22Rv1 (cell line): ENCODE measurements at regions not wholly inside any gene's neighbourhood (a gene's known extent, or its start where the extent isn't known, plus 50 kb on each side); places are given as distances from the start of the nearest gene placed in this dataset.
"Not testable (repeated sequence)": the region's sequence is repeated elsewhere in the genome, so short reads cannot be mapped to it uniquely, and the experiment has no call there.

ENCODE experiments used
- H3K27ac ChIP-seq: fragments of 450-650 bp; 2 replicates; pipeline ENCODE4 v1.5.1; 2017
- ZFX ChIP-seq: fragments of 450-650 bp; IDR thresholded peaks from 2 replicates; pipeline ENCODE4 v1.6.1; 2017; ENCODE audit warnings: antibody characterized with exemption, borderline replicate concordance
- TF ChIP-seq, protein P1 (sequence below): fragments of 450-650 bp; IDR thresholded peaks from 2 replicates; pipeline ENCODE4 v1.5.1; 2017; ENCODE audit warnings: mild to moderate bottlenecking

- no peak for TF ChIP-seq ZFX
- TF ChIP-seq, protein P1, sequence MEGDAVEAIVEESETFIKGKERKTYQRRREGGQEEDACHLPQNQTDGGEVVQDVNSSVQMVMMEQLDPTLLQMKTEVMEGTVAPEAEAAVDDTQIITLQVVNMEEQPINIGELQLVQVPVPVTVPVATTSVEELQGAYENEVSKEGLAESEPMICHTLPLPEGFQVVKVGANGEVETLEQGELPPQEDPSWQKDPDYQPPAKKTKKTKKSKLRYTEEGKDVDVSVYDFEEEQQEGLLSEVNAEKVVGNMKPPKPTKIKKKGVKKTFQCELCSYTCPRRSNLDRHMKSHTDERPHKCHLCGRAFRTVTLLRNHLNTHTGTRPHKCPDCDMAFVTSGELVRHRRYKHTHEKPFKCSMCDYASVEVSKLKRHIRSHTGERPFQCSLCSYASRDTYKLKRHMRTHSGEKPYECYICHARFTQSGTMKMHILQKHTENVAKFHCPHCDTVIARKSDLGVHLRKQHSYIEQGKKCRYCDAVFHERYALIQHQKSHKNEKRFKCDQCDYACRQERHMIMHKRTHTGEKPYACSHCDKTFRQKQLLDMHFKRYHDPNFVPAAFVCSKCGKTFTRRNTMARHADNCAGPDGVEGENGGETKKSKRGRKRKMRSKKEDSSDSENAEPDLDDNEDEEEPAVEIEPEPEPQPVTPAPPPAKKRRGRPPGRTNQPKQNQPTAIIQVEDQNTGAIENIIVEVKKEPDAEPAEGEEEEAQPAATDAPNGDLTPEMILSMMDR: no peak
- H3K27ac ChIP-seq: no peak overlapping the region
These were observed 59.1 kb upstream of the USP9X start for GRCh38 chrX:41025926-41026701.

DNA sequence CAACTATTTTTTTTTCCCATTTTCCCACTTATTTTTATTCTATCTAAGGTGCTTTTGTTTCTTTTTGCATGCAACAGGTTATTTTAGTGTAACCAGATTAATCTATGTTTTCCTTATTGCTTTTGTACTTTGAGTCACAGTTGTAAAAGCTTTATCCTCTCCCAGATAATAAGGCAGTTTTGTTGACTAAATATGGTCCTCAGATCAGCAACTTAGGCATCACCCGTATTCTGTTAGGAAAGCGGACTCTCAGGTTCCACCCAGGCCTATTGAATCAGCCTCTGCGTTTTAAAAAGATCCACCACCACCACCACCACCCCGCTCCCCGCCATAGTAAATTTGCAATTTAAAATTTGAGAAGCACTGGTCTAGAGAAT is 58.6 kb upstream of the USP9X start:
- no peak overlapping the region for H3K27ac ChIP-seq
- no peak for TF ChIP-seq ZFX
- TF ChIP-seq, protein P1: no peak

GRCh38 chrX:41029332-41029731 is 55.9 kb upstream of the USP9X start:
- H3K27ac ChIP-seq: no peak overlapping the region
- TF ChIP-seq, protein P1: no peak
- no peak for TF ChIP-seq ZFX

DNA sequence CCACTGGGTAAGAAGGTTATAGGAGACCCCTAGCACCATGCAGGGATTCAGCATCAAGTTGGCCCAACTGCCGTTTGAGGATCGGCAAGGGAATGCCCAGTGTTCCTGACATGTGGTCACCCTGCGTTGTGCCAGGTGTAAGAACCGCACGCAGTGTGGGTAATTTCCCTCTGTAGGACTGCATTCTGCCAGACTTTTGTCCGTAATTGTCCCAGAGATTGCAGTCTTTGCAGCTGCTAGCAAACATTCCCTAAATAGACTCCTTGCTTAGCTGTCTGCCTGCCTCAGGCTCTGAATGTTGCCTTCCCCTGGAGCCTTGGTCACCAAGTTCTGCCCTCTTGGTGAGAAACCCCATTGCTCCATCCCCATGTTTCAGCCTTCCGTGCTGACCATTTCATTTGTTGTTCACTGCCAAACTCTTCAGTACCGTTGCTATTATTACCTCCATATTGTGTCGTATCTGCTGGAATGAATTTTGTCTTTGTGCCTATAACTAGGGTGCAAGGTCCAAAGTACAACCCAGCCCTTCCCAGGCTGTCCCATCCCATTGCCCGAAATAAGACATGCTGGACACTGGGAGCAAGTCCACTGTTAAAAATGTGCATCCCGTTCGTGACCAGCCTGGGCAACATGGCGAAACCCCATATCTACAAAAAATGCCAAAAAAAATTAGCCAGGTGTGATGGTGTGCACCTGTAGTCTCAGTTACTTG is 53.8 kb upstream of the USP9X start:
- no peak for TF ChIP-seq ZFX
- TF ChIP-seq, protein P1: no peak
- no peak overlapping the region for H3K27ac ChIP-seq

DNA sequence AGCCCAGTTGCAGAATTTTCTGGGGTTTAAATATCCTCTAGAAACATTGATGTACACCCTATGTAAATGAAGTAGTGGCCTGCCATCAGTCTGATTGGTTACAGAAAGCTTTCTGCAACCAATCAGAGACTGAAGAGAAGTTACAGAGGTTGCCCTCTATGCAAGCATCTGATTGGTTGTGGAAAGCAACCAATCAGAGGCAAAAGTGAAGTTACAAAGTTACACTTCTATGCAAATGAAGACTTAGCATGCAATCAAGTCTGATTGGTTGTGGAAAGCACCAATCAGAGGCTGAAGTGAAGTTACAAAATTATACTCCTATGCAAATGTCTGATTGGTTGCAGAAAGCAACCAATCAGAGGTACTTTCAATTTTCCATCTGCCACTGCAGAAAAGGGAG is 51.9 kb upstream of the USP9X start:
- no peak overlapping the region for H3K27ac ChIP-seq
- no peak for TF ChIP-seq ZFX
- TF ChIP-seq, protein P1: no peak

DNA sequence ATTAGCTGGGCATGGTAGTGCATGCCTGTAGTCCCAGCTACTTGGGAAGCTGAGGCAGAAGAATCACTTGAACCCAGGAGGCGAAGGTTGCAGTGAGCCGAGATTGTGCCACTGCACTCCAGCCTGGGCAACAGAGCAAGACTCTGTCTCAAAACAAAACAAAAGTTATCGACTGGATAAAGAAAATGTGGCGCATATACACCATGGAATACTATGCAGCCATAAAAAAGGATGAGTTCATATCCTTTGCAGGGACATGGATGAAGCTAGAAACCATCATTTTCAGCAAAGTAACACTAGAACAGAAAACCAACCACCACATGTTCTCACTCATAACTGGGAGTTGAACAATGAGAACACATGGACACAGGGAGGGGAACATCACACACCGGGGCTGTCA is 50.3 kb upstream of the USP9X start:
- not testable (repeated sequence) for H3K27ac ChIP-seq
